Tongue (tissue), 1 donor: ENCODE measurements at regions not wholly inside any gene's neighbourhood (a gene's known extent, or its start where the extent isn't known, plus 50 kb on each side); places are given as distances from the start of the nearest gene placed in this dataset.
A peak's percentile ranks its signal among the peaks of the same experiment; 100 is the strongest.

Source experiments
- DNase-seq: peaks from one replicate; pipeline ENCODE4 v3.0.0-alpha.2; 2015

GRCh38 chr15:47824147-47824546 is 106.8 kb downstream of the SEMA6D start:
- DNase-seq, result no peak

- no peak for DNase-seq
Measured at GRCh38 chr15:47829667-47830066, 112.4 kb downstream of the SEMA6D start.

- no peak for DNase-seq
Measured at GRCh38 chr15:47834093-47834492, 116.8 kb downstream of the SEMA6D start.

- peak; percentile 51 for DNase-seq
Measured at GRCh38 chr15:47839233-47839825, 122.0 kb downstream of the SEMA6D start.

GRCh38 chr15:47843124-47843663 is 125.9 kb downstream of the SEMA6D start:
- no peak for DNase-seq

- no peak for DNase-seq
Measured at GRCh38 chr15:47844437-47844836, 127.1 kb downstream of the SEMA6D start.

- no peak for DNase-seq
Measured at GRCh38 chr15:47846128-47846868, 129.0 kb downstream of the SEMA6D start.

GRCh38 chr15:47846876-47847275 is 129.6 kb downstream of the SEMA6D start:
- DNase-seq, result peak; percentile 50

GRCh38 chr15:47856071-47856470 is 138.8 kb downstream of the SEMA6D start:
- no peak for DNase-seq

- DNase-seq, result no peak
Measured at GRCh38 chr15:47857014-47857775, 139.9 kb downstream of the SEMA6D start.

- no peak for DNase-seq
Measured at GRCh38 chr15:47857776-47858167, 140.5 kb downstream of the SEMA6D start.

- no peak for DNase-seq
Measured at GRCh38 chr15:47861111-47861903, 144.0 kb downstream of the SEMA6D start.

GRCh38 chr15:47862402-47862801 is 145.1 kb downstream of the SEMA6D start:
- DNase-seq, result no peak

GRCh38 chr15:47866446-47866845 is 149.1 kb downstream of the SEMA6D start:
- peak; percentile 69 for DNase-seq

GRCh38 chr15:47870300-47870955 is 153.1 kb downstream of the SEMA6D start:
- no peak for DNase-seq

- DNase-seq, result no peak
Measured at GRCh38 chr15:47870956-47871625, 153.8 kb downstream of the SEMA6D start.

- DNase-seq, result no peak
Measured at GRCh38 chr15:47872208-47872607, 154.9 kb downstream of the SEMA6D start.

- no peak for DNase-seq
Measured at GRCh38 chr15:47872869-47873432, 155.6 kb downstream of the SEMA6D start.

GRCh38 chr15:47876986-47877385 is 159.7 kb downstream of the SEMA6D start:
- no peak for DNase-seq

GRCh38 chr15:47877836-47878235 is 160.5 kb downstream of the SEMA6D start:
- no peak for DNase-seq

GRCh38 chr15:47885920-47886319 is 168.6 kb downstream of the SEMA6D start:
- DNase-seq, result no peak
